ENCODE measurements at regions not wholly inside any gene's neighbourhood (a gene's known extent, or its start where the extent isn't known, plus 50 kb on each side); places are given as distances from the start of the nearest gene placed in this dataset.

- Histone ChIP-seq H3K9me2 (ENCODE audit: insufficient read depth) (no peaks in the 10 kb centered on the region), H3K4me3 (replicated peaks in 1 of 2; ENCODE audit: low read depth in 1 of 2, low read length in 2 of 2) (no peak overlapping the region), H3K79me2 (ENCODE audit: insufficient read depth, low read length) (no peaks in the 10 kb centered on the region), H4K20me1 (ENCODE audit: insufficient read depth) (no peaks in the 10 kb centered on the region), H3K4me2 (ENCODE audit: low read length) (no peak overlapping the region), H3K36me3 (ENCODE audit: control insufficient read depth in 1 of 2, insufficient read depth in 2 of 2, low read length in 2 of 2) (no peaks in the 10 kb centered on the region), H3K27ac (ENCODE audit: low read depth, low read length) (no peak overlapping the region), H3K27me3 (ENCODE audit: insufficient read depth, low read length) (peaks cover 39% of the 10 kb centered on the region), H3K4me1 (ENCODE audit: control insufficient read depth in 1 of 2, insufficient read depth in 2 of 2, low read length in 2 of 2) (no peaks in the 10 kb centered on the region), H3K9ac (ENCODE audit: low read length) (no peak overlapping the region), H3K9me3 (ENCODE audit: control insufficient read depth in 1 of 2, insufficient read depth in 1 of 2, low read depth in 1 of 2, low read length in 2 of 2) (no peaks in the 10 kb centered on the region), H2AFZ (ENCODE audit: low read depth, low read length, poor library complexity, severe bottlenecking) (no peak overlapping the region)
- TF ChIP-seq ELF1 (IDR thresholded peaks at IDR 0.05; ENCODE audit: borderline replicate concordance, low read depth), result no peak
- TF ChIP-seq POLR2A (IDR thresholded peaks at IDR 0.05; ENCODE audit: borderline replicate concordance, extremely low read depth, insufficient read depth, insufficient read length), result no peak
- TF ChIP-seq JUND (IDR thresholded peaks at IDR 0.05), result no peak
- no peak for TF ChIP-seq ZBTB33 (IDR thresholded peaks at IDR 0.05; ENCODE audit: extremely low read depth, insufficient replicate concordance, low read length)
- no peak for TF ChIP-seq SIN3A (IDR thresholded peaks at IDR 0.05; ENCODE audit: low read depth)
- intact Hi-C loops (cut with micrococcal nuclease), result no loop called here
- ATAC-seq (no peak), DNase-seq (ENCODE audit: low read depth, low spot score) (no peak)
- ChIA-PET RAD21 (ENCODE audit: low non-redundant PET in 1 of 2, low total read pairs in 2 of 2, uncharacterized antibody in 2 of 2, unreplicated experiment in 2 of 2) (no interaction called here), POLR2A (no interaction called here), CTCF (interaction anchor here (0.9 kb wide), 1 partner anchor 24 kb away, joined by 3 read pairs; no protein-coding TSS in a partner anchor)
- no TSS peak for BruUV-seq (replicated peaks)
Observed at GRCh38 chr1:29900712-29901111, 664.4 kb downstream of the PTPRU start.

- Histone ChIP-seq H3K4me3 (replicated peaks in 1 of 2; ENCODE audit: low read depth in 1 of 2, low read length in 2 of 2) (no peak overlapping the region), H3K4me1 (ENCODE audit: control insufficient read depth in 1 of 2, insufficient read depth in 2 of 2, low read length in 2 of 2) (no peaks in the 10 kb centered on the region), H3K9ac (ENCODE audit: low read length) (no peak overlapping the region), H3K27me3 (ENCODE audit: insufficient read depth, low read length) (peaks cover 45% of the 10 kb centered on the region), H3K9me2 (ENCODE audit: insufficient read depth) (no peaks in the 10 kb centered on the region), H3K27ac (ENCODE audit: low read depth, low read length) (no peak overlapping the region), H3K4me2 (ENCODE audit: low read length) (no peak overlapping the region), H3K9me3 (ENCODE audit: control insufficient read depth in 1 of 2, insufficient read depth in 1 of 2, low read depth in 1 of 2, low read length in 2 of 2) (no peaks in the 10 kb centered on the region), H4K20me1 (ENCODE audit: insufficient read depth) (no peaks in the 10 kb centered on the region), H3K79me2 (ENCODE audit: insufficient read depth, low read length) (no peaks in the 10 kb centered on the region), H3K36me3 (ENCODE audit: control insufficient read depth in 1 of 2, insufficient read depth in 2 of 2, low read length in 2 of 2) (no peaks in the 10 kb centered on the region), H2AFZ (ENCODE audit: low read depth, low read length, poor library complexity, severe bottlenecking) (no peak overlapping the region)
- no peak for DNase-seq (ENCODE audit: low read depth, low spot score)
- TF ChIP-seq CEBPB (IDR thresholded peaks at IDR 0.05; ENCODE audit: low read depth) (no peak), RAD21 (IDR thresholded peaks at IDR 0.05; ENCODE audit: low read depth) (no peak), FOSL1 (IDR thresholded peaks at IDR 0.05; ENCODE audit: low read depth) (no peak), ZFX (IDR thresholded peaks at IDR 0.05) (no peak), YY1 (IDR thresholded peaks at IDR 0.05; ENCODE audit: extremely low read depth, insufficient replicate concordance, low read depth, low read length) (no peak), ATF3 (IDR thresholded peaks at IDR 0.05) (no peak), SP1 (IDR thresholded peaks at IDR 0.05; ENCODE audit: low read depth) (no peak), POLR2A (IDR thresholded peaks at IDR 0.05; ENCODE audit: borderline replicate concordance, extremely low read depth, insufficient read depth, insufficient read length) (no peak), CTCF (IDR thresholded peaks at IDR 0.05 in 2 of 3, conservative IDR thresholded peaks at IDR 0.05 in 1 of 3; ENCODE audit: borderline replicate concordance in 1 of 3, insufficient read depth in 1 of 3, low read depth in 2 of 3, low read length in 2 of 3) (no peak), SIN3A (IDR thresholded peaks at IDR 0.05; ENCODE audit: low read depth) (no peak), TCF7L2 (IDR thresholded peaks at IDR 0.05; ENCODE audit: borderline replicate concordance, extremely low read depth, insufficient read depth, insufficient read length) (no peak), JUND (IDR thresholded peaks at IDR 0.05) (no peak), CBX3 (IDR thresholded peaks at IDR 0.05; ENCODE audit: low read depth) (no peak), ELF1 (IDR thresholded peaks at IDR 0.05; ENCODE audit: borderline replicate concordance, low read depth) (no peak), SRF (IDR thresholded peaks at IDR 0.05; ENCODE audit: low read depth) (no peak), POLR2AphosphoS5 (IDR thresholded peaks at IDR 0.05; ENCODE audit: low read depth, low read length) (no peak)
- ChIA-PET POLR2A (no interaction called here), RAD21 (ENCODE audit: low non-redundant PET in 1 of 2, low total read pairs in 2 of 2, uncharacterized antibody in 2 of 2, unreplicated experiment in 2 of 2) (no interaction called here), CTCF (interaction anchor here (0.9 kb wide), 1 partner anchor 24 kb away, joined by 3 read pairs; no protein-coding TSS in a partner anchor)
- ATAC-seq, result no peak
- no TSS peak for BruUV-seq (replicated peaks)
- intact Hi-C loops (cut with micrococcal nuclease), result no loop called here
Observed at GRCh38 chr1:29900104-29900679, 663.9 kb downstream of the PTPRU start.

All from HCT116 (cell line).